ENCODE measurements at regions not wholly inside any gene's neighbourhood (a gene's known extent, or its start where the extent isn't known, plus 50 kb on each side); places are given as distances from the start of the nearest gene placed in this dataset.

DNA sequence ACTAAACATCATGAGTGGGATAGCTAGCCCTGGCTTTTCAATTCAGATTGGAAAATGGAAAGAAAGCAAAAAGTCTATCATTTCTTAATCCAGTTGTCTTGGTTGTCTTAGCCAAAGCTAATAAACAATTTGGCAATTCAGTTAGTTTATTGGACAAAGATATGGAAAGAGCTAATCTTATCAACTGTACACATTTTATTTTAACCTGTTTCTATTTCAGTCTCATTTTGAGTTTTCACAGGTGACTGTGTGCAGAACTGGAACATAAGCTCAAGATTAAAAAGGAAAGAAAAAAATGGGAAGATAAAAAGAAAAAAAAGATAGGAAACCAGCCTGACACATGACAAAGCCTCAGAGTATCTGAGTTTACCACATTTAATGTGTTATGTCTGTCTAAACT is 642.6 kb downstream of the SQOR start:
- TF ChIP-seq, protein P1, sequence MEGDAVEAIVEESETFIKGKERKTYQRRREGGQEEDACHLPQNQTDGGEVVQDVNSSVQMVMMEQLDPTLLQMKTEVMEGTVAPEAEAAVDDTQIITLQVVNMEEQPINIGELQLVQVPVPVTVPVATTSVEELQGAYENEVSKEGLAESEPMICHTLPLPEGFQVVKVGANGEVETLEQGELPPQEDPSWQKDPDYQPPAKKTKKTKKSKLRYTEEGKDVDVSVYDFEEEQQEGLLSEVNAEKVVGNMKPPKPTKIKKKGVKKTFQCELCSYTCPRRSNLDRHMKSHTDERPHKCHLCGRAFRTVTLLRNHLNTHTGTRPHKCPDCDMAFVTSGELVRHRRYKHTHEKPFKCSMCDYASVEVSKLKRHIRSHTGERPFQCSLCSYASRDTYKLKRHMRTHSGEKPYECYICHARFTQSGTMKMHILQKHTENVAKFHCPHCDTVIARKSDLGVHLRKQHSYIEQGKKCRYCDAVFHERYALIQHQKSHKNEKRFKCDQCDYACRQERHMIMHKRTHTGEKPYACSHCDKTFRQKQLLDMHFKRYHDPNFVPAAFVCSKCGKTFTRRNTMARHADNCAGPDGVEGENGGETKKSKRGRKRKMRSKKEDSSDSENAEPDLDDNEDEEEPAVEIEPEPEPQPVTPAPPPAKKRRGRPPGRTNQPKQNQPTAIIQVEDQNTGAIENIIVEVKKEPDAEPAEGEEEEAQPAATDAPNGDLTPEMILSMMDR (IDR thresholded peaks at IDR 0.05): no peak
- no peak for TF ChIP-seq POLR2A (IDR thresholded peaks at IDR 0.05)

Measured in thyroid gland (tissue), 4 donors.